HEK293T (cell line): ENCODE measurements at regions not wholly inside any gene's neighbourhood (a gene's known extent, or its start where the extent isn't known, plus 50 kb on each side); places are given as distances from the start of the nearest gene placed in this dataset.

Experiments used
- ARNT ChIP-seq: fragments of 450-650 bp; IDR thresholded peaks from 2 replicates; pipeline ENCODE4 v1.6.1; 2017; ENCODE audit warnings: mild to moderate bottlenecking
- BHLHE40 ChIP-seq: fragments of 450-650 bp; IDR thresholded peaks from 2 replicates; pipeline ENCODE4 v1.6.1; 2016; ENCODE audit warnings: mild to moderate bottlenecking, moderate library complexity, borderline replicate concordance
- FOXA1 ChIP-seq: fragments of 450-650 bp; IDR thresholded peaks from 2 replicates; pipeline ENCODE4 v1.6.1; 2016; ENCODE audit warnings: mild to moderate bottlenecking
- FOXM1 ChIP-seq: fragments of 450-650 bp; IDR thresholded peaks from 2 replicates; pipeline ENCODE4 v1.6.1; 2017; ENCODE audit warnings: mild to moderate bottlenecking, borderline replicate concordance
- HDGF ChIP-seq: fragments of 450-650 bp; IDR thresholded peaks from 2 replicates; pipeline ENCODE4 v1.6.1; 2017; ENCODE audit warnings: antibody characterized with exemption, borderline replicate concordance
- NFRKB ChIP-seq: fragments of 450-650 bp; IDR thresholded peaks from 2 replicates; pipeline ENCODE4 v1.6.1; 2016; ENCODE audit warnings: mild to moderate bottlenecking, moderate library complexity
- SP1 ChIP-seq: fragments of 450-650 bp; IDR thresholded peaks from 2 replicates; pipeline ENCODE4 v1.6.1; 2017
- SUZ12 ChIP-seq: fragments of 450-650 bp; IDR thresholded peaks from 2 replicates; pipeline ENCODE4 v1.6.1; 2016; ENCODE audit warnings: mild to moderate bottlenecking
- TARDBP ChIP-seq: fragments of 450-650 bp; IDR thresholded peaks from 2 replicates; pipeline ENCODE4 v1.6.1; 2016
- ZNF384 ChIP-seq: fragments of 450-650 bp; IDR thresholded peaks from 2 replicates; pipeline ENCODE4 v1.6.1; 2016

- TF ChIP-seq FOXA1 (no peak), FOXM1 (no peak), TARDBP (no peak), HDGF (no peak), BHLHE40 (no peak), SP1 (no peak), ZNF384 (no peak), NFRKB (no peak), SUZ12 (no peak), ARNT (no peak)
These were observed 187.7 kb upstream of the FOXD3 start for GRCh38 chr1:63134501-63135173.
